Activated CD4-positive, alpha-beta T cell treated with anti-CD3 and anti-CD28 coated beads for 4 hours (primary cell): ENCODE measurements at regions not wholly inside any gene's neighbourhood (a gene's known extent, or its start where the extent isn't known, plus 50 kb on each side); places are given as distances from the start of the nearest gene placed in this dataset.
"Not testable (repeated sequence)": the region's sequence is repeated elsewhere in the genome, so short reads cannot be mapped to it uniquely, and the experiment has no call there.

Source experiments
- DNase-seq, 2 donors: peaks; one replicate each; pipeline ENCODE4 v3.0.0-alpha.2; 2020

DNA sequence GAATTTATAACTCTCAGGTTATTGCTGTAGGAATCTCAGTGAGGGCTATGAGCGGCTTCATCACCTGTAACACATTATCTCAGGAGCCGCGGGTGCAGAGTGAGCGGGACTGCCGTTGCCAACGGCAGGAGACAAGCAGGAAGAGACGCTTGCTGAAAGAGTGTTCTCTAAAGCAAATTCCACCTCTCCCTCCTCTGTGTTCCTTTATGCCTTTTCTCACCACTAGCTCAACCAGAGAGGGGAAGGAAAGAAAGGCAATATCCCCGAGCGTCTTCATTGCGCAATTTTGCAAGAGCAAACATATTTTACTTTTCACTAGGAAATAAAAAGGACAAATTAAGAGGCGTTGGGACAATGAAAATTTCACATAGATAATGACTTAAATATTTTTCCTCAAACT lies 185.2 kb upstream of the EXOC2 start:
- no peak for DNase-seq

DNA sequence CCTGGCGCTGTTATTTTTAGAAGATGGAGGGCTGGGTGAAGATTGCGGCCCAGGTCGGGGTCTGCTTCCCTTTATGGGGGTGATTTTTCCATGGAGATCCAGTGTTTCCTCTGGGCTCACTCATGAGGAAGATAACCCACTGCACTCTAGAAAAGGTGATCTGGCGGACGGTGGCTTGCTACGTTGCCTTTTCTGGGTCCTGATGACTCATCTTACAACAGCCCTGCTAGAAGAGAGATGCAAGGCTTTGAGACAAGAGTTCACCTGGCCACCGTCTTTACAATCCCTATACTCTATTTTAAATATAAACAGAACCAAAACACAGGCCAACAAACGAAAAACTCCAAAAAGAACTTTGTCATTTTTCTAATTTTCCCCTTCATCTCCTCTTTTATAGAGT lies 182.1 kb upstream of the EXOC2 start:
- DNase-seq: no peak

DNA sequence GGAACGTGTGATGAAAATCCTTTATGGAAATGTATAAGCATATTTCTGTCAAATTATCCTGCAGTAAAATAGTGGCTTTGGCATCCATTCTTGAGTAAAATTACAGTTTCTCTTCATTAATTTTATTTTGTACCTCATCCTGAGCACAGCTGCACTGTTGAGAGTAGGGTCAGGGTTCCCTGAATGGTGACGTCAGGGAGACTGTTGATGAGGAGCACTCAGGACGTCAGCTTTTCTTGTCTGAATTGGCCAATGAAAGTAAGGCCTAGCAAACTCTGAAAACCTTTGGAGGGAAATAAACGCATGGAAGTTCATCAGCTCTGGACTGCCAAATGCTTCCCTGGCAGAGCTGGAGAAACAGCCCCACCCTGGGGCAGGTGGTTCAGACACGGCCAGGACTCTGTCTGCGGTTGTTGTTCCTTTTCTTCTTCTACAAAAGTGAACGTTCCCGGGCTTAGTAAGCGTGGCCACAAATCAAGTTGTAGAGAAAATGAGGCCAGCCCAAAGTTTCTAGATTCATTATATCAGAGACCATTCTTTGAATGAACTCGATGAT lies 179.7 kb upstream of the EXOC2 start:
- no peak for DNase-seq

DNA sequence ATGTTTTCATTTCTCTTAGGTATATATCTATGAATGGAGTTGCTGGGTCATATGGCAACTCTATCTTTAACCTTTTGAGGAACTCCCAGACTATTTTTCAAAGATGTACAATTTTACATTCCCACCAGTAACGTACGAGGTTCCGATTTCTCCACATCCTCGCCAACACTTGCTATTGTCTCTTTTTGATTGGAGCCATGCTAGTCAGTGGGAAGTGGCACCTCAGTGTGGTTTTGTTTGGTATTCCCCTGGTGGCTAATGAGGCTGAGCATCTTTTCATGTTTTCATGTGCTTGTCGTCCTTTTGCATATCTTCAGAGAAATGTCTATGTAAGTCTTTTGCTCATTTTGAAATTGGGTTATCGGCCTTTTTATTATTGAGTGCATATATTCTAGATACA lies 178.6 kb upstream of the EXOC2 start:
- no peak for DNase-seq

DNA sequence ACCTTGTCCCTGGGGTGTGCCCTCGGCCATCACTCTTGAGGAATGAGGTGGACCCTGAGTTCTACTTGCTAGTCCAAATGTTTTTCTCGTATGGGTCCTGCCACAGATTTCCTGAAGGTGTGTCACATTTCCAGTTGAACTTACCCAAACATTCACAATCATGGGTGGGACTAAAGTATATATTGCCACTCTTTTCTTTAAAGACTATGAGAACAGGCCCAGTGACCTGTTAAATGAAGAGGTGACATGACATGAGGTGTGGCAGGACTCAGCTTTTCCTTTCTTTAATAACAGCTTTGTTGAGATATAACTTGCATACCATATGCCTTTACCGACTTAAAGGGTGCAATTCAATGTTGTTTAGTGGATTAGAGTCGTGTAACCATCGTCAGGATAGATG lies 177.2 kb upstream of the EXOC2 start:
- DNase-seq: no peak

DNA sequence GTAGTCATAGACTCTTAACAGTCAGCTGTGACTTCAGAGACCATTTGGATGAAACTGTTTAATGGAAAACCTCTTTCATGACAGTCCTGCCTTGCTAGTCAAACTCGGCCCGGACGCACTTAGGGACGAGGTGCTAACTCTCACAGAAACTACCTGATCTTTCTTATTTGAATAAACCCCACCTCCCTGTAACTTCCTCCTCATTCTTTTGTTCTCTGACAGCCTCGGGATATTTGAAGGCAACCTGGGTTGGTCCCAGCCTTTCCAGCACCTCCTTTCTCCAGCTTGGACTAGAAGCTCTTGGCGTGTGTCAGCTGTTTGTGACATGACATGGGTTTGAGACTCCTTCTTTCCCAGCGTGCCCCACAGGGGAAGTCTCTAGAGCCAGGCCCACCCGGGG lies 175.3 kb upstream of the EXOC2 start:
- DNase-seq: no peak

DNA sequence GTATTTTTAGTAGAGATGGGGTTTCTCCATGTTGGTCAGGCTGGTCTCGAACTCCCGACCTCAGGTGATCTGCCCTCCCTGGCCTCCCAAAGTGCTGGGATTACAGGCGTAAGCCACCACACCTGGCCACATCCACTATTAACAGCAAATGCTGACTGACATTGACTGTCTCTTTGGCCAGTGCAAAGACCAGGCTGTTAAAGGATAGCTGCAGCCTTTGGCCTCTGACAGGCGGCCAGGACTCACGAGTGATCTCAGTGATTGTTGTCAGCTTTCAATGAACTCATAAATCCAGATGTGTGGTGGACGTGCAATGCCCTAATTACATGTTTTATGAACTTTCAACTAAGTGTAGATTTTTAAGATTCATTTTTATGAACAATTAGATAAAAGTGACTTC lies 174.4 kb upstream of the EXOC2 start:
- DNase-seq: no peak

DNA sequence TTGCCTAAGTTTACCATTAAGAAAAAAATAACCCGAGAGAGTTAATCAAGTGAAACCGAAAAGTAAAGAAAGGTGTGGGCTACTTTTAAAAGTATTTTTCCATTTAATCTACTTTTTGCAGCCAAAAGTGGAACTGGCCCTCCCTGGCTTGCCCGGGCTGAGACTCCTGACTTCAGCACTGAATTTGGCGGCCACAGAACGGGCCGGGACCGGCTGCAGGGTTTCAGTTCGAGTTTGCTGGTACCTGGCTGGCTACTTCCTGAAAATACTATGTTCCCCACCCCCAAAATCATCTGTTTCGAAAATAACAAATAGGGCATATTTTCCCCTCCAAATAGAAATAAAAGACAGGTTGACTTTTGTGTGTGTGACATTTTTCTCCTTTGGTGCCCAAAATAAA lies 173.4 kb upstream of the EXOC2 start:
- no peak for DNase-seq

DNA sequence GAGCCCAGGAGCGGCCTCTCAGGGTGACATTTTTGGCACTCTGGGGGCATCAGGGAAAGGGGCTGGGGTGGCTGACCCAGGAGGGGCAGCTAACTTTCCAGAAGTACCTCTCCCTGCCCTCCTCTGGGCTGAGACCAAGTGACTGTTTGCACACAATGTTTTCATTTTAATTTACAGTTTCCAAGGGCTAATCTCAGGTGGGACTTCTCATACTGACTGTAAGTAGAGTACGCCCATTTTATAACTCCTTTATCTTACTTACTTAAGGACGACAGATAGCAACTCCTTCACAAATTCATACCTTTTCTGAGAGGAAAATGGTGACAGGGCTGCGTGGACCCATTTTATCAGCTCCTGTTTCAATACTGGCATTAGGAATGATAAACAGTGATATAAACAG lies 172.9 kb upstream of the EXOC2 start:
- DNase-seq: no peak

DNA sequence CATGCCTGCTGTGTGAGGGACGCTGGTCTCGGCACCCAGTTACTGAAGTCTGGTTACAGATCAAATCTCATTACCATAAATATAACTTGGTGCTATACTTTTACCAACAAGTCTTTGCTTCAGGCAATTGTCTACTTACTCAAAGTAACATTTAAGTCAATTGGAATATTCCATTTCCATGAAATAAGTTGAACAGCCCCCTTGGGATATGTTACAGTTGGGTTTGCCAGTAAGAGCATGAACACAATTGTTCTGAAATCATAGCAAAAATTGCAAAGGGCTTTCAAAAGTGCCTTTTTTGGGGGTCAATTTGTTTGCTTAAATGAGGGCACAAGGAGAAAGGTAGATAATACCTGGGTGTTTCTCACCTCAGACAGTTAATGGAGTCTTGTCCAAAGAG lies 170.9 kb upstream of the EXOC2 start:
- no peak for DNase-seq

DNA sequence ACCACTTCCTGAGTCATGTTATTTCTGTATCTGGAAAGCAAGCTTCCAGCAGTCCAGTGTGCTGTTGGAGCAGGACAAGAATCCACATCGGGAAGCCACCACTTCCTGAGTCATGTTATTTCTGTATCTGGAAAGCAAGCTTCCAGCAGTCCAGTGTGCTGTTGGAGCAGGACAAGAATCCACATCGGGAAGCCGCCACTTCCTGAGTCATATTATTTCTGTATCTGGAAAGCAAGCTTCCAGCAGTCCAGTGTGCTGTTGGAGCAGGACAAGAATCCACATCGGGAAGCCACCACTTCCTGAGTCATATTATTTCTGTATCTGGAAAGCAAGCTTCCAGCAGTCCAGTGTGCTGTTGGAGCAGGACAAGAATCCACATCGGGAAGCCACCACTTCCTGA lies 170.2 kb upstream of the EXOC2 start:
- not testable (repeated sequence) for DNase-seq

DNA sequence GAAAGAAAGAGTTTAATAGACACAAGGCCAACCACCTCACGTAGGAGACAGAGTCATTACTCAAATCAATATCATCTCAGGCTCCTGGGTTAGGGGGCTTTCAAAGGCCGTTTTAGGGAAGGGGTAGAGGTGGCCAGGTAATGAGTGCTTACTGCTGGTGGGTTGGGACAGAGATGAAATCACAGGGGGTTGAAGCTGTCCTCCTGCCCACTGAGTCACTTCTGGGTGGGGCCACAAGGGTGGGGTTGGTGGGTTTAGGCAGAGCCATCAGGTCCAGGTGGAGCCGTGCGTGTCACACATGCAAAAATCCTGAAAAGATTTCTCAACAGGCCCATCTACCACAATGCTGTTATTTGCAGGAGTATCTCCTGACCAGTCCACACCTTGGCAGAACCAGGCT lies 167.0 kb upstream of the EXOC2 start:
- DNase-seq: no peak

DNA sequence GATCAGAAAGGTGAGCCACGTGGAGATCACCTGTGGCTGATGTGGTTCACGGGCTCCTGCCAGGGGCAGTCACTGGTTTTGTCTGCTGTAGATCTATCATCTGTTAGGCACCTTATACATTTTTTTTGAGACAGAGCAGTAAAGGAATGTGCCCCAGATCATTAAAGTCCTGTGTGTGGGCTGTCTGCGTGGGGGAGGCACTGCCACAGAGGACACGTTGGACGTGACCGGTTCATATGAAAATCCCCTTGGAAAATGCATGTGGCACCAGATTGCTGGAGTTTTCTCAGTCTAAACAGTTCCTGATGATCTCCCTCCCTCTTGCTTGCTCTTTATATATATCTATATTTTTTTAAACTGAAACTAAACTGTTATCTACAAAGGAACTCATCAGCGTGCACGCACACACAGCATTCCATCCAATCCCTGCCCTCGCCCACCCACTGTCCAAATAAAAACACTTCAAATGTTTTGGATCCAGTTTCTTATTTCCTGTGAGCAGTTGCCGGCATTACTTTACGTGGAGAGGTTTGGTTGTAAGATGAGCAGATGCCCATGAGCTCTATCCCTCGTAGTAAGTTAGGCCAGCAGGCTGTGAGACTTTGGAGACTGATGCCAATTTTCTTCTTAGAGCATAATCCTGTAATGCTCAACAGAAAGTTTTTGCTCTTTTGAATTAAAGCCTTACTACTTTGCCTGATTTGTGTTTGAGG lies 161.6 kb upstream of the EXOC2 start:
- no peak for DNase-seq

DNA sequence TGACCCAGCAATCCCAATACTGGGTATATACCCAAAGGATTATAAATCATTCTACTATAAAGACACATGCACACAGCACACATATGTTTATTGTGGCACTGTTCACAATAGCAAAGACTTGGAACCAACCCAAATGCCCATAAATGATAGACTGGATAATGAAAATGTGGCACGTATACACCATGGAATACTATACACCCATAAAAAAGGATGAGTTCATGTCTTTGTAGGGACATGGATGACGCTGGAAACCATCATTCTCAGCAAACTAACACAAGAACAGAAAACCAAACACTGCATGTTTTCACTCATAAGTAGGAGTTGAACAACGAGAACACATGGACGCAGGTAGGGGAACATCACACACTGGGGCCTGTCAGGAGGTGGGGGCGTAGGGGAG lies 159.3 kb upstream of the EXOC2 start:
- DNase-seq: not testable (repeated sequence)

DNA sequence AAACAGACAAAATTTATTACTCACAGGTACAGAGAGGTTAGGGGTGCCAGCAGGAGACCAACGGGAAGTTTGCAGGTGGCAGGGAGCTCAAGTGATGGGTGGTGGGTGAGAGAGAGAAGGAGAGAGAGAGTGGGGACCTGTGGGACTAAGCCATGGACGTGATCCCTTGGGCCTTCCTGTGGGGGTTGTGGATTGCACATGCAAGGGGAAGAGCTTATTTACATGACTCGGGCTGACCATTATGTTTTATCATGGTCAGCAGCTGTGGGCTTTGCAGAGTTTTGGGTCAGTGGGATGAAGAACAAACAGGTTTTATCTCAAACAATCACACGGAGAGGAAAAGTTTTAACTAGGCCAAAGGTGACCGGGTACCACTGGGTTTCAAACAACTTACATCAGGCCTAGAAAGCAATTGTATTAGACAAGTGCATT lies 156.2 kb upstream of the EXOC2 start:
- no peak for DNase-seq

DNA sequence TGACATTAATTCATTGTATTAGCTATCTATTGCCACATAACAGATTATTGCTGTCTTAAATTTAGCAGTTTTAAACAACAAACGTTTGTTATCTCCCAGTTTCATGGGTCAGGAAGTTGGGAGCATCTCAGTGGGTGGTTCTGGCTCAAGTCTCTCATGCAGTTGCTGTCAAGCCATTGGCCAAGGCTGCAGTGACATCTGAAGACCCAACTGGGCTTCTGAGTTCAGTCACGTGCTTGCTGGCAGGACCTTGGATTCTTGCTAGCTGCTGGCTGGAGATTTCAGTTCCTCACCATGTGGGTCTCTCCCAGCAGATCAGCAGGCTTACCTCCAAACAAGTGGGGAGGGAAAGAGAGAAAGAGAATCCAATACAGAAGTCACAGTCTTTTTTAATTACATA lies 152.6 kb upstream of the EXOC2 start:
- no peak for DNase-seq

DNA sequence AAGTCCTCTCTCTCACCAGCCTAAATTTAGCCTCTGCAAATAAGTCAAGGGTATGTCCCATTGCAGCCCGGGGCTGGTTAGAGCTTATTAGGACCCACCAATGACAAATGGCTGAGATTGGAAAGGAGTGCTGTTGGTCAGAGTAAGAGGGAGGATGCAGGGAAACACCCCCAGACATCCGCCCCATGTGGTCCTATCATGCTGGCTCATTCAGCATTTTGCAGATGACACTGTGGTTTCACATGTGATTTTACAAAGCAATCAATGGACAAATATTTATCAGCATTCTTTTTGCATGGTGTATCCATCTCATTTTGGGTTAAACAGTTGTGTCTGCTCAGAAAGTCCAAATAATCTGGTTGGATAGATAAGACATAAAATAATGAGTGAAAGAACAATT lies 152.2 kb upstream of the EXOC2 start:
- no peak for DNase-seq

DNA sequence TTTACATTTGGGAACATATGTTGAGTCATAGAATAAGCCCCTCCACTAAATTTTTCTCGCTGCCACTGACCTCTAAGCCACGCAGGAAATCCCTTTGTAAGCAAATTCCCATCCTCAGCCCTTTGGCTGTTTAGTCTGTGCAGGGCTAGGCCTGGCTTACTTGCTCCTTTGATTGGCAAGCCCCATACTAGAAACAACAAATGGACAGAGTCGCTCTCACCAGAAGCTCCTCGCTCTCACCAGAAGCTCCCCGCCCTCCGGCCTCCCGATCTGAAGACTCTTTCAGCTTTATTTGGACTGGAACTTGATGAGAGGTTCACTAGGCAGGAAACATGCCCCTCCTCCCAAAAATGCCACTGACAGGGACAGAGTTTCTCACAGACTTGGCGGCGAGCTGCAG lies 149.2 kb upstream of the EXOC2 start:
- DNase-seq: no peak

DNA sequence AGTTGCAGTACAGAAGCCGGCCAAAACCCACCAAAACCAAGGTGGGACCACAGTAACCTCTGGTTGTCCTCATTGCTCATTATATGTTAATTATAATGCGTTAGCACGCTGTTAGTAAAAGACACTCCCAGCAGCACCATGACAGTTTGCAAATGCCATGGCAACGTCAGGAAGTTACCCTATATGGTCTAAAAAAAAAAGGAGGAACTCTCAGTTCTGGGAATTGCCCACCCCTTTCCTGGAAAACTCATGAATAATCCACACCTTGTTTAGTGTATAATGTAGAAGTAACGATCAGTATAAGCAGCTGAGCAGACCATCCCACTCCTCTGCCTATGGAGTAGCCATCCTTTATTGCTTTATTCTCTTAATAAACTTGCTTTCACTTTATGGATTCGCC lies 148.6 kb upstream of the EXOC2 start:
- no peak for DNase-seq

DNA sequence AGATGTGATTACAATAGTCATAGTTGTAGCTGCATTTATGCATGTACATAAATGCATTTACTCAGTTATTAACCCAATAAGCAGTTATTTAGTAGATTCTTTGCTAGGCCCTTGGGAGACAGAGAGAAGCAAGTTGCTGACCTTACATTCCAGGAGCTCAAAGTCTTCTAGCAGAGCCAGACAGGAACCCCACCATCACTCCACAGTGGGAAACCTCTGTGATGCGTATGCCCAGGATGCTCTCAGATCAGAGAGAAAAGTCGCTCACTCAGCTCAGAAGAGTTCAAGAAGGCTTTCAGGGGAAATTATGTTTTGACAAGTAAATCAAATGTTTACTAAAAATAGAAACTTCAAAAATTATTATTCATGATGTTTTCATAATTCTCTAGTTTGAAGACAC lies 146.3 kb upstream of the EXOC2 start:
- no peak for DNase-seq

DNA sequence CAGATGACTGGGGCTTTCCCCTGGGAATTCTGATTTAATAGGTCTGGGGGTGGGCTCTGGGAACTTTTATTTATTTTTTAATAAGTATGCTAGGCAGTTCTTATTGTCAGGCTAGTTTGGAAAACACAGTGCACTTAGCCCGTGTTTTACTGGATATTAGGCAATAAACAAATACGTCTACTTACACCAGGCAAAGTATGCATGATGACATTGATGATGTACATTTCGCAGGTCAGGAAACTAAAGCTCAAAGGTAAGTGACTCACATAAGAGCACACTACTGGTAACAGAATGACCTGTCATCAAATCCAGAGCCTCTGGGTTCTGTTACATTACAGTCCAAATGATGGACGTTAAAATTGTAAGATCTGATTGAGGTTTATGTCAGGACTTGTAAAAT lies 144.4 kb upstream of the EXOC2 start:
- no peak for DNase-seq

DNA sequence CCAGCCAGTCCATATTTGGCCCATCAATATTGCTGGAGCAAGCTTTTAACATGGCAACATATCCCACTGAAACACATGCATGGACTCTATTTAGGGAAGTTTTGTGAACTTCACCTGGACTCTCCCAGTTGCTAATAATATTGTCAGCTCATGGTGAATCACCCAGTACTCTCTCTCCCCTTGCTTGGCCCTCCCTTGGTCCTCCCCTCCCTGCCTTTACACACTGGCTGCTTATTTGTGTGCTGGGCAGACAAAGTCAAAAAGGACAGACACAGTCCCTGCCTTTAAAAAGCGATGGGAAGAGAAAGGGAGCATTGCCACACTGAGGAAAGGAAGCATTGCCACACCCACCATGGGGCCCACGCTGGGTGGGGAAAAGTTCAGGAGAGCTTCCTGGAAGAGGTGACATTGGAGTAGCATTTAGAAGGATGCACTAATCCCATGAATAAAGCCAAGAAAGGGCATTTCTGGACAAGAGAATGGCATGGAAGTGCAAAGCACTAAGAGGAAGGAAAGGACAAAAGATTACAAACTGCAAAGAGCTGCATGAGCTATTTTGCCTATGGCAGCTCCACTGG lies 143.4 kb upstream of the EXOC2 start:
- no peak for DNase-seq

DNA sequence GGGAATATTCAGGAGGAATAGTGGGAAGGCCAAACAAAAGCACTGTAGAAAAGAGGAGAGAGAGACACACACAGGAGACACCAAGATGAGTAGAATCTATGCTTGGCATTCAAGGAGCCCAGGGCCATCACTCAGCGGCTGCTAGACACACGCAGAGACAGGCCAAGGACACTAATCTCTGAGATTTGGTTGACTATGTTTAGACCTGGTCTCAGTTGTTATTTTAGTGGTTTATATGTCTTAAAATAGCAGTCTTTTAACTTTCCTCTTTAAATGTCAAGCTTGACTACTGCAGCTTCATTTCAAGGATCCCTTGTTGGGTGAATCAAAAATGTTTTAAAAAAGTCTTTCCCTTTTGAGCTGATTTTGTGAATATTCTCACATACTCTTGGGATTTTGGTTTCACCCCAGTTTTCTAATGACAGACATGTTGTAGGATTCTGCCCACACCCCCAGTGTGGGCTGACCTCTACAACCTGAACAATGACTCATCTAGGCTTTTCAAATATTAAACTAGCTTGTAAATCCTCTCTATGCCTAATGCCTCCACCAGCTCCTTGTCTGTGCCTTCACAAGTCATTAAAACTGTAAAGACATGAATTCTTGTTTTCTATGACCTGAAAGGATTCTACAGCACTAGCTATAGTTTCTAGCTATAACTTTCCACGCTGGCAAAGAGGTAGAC lies 142.7 kb upstream of the EXOC2 start:
- no peak for DNase-seq

DNA sequence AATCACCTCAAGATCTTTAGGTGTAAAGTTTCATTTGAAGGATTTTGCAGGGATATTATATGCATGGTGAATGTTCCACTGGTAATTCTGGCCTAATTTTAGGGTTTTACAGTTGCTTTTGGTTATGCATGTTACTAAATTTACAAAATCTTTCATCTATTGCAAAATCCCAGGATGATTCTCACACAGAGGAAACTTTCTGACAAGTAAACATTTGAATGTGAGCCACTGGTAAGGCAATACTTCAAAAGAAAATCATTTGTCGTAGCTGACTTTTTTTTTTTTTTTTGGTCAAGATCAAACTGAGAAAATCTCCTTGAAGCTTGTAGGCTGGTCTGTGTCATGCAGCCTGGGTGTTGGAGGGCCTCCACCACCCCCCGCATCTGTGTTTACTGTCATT lies 141.9 kb upstream of the EXOC2 start:
- no peak for DNase-seq
